ENCODE measurements at regions not wholly inside any gene's neighbourhood (a gene's known extent, or its start where the extent isn't known, plus 50 kb on each side); places are given as distances from the start of the nearest gene placed in this dataset.

DNA sequence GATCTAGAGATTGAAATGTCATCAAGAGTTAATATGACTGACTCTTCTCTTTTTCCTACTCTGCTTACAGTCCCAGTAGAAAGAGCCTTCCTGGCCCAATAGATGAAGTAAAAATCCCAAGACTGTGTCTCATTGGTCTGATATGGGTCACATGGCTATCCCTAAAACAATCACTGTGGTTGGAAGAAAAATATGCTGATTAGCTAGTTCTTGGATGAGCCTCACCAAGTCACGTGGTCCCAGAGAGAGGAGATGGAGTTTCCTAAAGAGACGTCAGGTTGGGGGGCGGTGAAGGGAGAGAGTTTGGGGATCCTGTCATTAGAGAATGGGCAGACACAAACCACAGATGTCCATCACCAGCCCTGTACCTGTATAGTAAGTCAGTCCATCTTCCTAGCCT, 466.3 kb downstream of the HAPSTR1 start:
- in situ Hi-C loops (cut with HindIII; ENCODE audit: low pct_unique_long_range_greater_than_20kb, low sequenced_read_pairs): no loop called here

DNA sequence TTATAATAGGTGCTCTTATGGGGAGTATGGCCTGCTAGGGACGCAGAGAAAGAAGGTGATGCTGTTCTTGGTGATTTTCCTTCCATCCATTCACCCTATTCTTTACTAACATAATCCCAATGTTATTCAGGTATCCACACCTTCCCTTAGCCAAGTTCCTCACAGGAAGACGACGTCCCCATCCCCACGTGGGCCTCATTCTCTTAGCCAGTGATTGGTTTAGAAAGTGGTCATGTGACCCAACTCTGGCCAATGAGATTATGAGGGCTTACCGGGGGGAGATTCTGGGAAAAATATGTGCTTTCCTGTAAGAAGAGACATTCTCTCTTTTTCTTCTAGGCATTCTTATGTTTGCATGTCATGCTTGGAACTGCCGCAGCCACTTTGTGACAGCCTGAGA, 474.7 kb downstream of the HAPSTR1 start:
- ATAC-seq (no peak), DNase-seq (ENCODE audit: low read depth, low spot score) (no peak)
- no peaks in the 10 kb centered on the region for H3K36me3 ChIP-seq (ENCODE audit: control insufficient read depth, insufficient read depth, low read length)
- POLR2A ChIA-PET: interaction anchor here (0.6 kb wide), 1 partner anchor 542 kb away, joined by 3 read pairs; no protein-coding TSS in a partner anchor
- no peak for TF ChIP-seq SIN3A (IDR thresholded peaks at IDR 0.05; ENCODE audit: borderline replicate concordance, insufficient read depth, low read depth, low read length)
- TF ChIP-seq, protein P1, sequence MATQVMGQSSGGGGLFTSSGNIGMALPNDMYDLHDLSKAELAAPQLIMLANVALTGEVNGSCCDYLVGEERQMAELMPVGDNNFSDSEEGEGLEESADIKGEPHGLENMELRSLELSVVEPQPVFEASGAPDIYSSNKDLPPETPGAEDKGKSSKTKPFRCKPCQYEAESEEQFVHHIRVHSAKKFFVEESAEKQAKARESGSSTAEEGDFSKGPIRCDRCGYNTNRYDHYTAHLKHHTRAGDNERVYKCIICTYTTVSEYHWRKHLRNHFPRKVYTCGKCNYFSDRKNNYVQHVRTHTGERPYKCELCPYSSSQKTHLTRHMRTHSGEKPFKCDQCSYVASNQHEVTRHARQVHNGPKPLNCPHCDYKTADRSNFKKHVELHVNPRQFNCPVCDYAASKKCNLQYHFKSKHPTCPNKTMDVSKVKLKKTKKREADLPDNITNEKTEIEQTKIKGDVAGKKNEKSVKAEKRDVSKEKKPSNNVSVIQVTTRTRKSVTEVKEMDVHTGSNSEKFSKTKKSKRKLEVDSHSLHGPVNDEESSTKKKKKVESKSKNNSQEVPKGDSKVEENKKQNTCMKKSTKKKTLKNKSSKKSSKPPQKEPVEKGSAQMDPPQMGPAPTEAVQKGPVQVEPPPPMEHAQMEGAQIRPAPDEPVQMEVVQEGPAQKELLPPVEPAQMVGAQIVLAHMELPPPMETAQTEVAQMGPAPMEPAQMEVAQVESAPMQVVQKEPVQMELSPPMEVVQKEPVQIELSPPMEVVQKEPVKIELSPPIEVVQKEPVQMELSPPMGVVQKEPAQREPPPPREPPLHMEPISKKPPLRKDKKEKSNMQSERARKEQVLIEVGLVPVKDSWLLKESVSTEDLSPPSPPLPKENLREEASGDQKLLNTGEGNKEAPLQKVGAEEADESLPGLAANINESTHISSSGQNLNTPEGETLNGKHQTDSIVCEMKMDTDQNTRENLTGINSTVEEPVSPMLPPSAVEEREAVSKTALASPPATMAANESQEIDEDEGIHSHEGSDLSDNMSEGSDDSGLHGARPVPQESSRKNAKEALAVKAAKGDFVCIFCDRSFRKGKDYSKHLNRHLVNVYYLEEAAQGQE (IDR thresholded peaks at IDR 0.05; ENCODE audit: insufficient read depth in 1 of 2, low read depth in 2 of 2, low read length in 1 of 2): no peak
- TF ChIP-seq, protein P2, sequence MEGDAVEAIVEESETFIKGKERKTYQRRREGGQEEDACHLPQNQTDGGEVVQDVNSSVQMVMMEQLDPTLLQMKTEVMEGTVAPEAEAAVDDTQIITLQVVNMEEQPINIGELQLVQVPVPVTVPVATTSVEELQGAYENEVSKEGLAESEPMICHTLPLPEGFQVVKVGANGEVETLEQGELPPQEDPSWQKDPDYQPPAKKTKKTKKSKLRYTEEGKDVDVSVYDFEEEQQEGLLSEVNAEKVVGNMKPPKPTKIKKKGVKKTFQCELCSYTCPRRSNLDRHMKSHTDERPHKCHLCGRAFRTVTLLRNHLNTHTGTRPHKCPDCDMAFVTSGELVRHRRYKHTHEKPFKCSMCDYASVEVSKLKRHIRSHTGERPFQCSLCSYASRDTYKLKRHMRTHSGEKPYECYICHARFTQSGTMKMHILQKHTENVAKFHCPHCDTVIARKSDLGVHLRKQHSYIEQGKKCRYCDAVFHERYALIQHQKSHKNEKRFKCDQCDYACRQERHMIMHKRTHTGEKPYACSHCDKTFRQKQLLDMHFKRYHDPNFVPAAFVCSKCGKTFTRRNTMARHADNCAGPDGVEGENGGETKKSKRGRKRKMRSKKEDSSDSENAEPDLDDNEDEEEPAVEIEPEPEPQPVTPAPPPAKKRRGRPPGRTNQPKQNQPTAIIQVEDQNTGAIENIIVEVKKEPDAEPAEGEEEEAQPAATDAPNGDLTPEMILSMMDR (IDR thresholded peaks at IDR 0.05): no peak
- no peak for TF ChIP-seq TCF7L2 (IDR thresholded peaks at IDR 0.05; ENCODE audit: low read depth, low read length)
- no peak for TF ChIP-seq POLR2AphosphoS5 (IDR thresholded peaks at IDR 0.05; ENCODE audit: low read depth, low read length)
- no peaks in the 10 kb centered on the region for H3K4me1 ChIP-seq (ENCODE audit: control insufficient read depth, insufficient read depth, low read length)
- intact Hi-C loops (cut with micrococcal nuclease; ENCODE audit: unreplicated experiment) (no loop called here), in situ Hi-C loops (cut with HindIII; ENCODE audit: low pct_unique_long_range_greater_than_20kb, low sequenced_read_pairs) (no loop called here)
- peaks cover 4% of the 10 kb centered on the region for H3K27me3 ChIP-seq (ENCODE audit: control insufficient read depth, insufficient read depth, low read length)
- no peak overlapping the region for H3K4me3 ChIP-seq (ENCODE audit: low read depth in 2 of 2, low read length in 2 of 2)
- BruUV-seq (replicated peaks): no TSS peak
- H3K9me3 ChIP-seq (ENCODE audit: control insufficient read depth, insufficient read depth, low read depth, low read length): no peaks in the 10 kb centered on the region
- CTCF ChIA-PET: no interaction called here
- H3K27ac ChIP-seq (ENCODE audit: low read length): no peak overlapping the region

More for the DNA sequence above, 466.3 kb downstream of the HAPSTR1 start:
- Histone ChIP-seq H3K27me3 (ENCODE audit: control insufficient read depth, insufficient read depth, low read length) (peaks cover 4% of the 10 kb centered on the region), H3K4me3 (ENCODE audit: low read depth in 2 of 2, low read length in 2 of 2) (no peak overlapping the region), H3K9me3 (ENCODE audit: control insufficient read depth, insufficient read depth, low read depth, low read length) (no peaks in the 10 kb centered on the region), H3K36me3 (ENCODE audit: control insufficient read depth, insufficient read depth, low read length) (no peaks in the 10 kb centered on the region), H3K27ac (ENCODE audit: low read length) (no peak overlapping the region), H3K4me1 (ENCODE audit: control insufficient read depth, insufficient read depth, low read length) (no peaks in the 10 kb centered on the region)
- intact Hi-C loops (cut with micrococcal nuclease; ENCODE audit: unreplicated experiment): no loop called here
- DNase-seq (ENCODE audit: low read depth, low spot score): no peak
- no TSS peak for BruUV-seq (replicated peaks)
- POLR2A ChIA-PET: no interaction called here
- no peak for ATAC-seq
- TF ChIP-seq POLR2AphosphoS5 (IDR thresholded peaks at IDR 0.05; ENCODE audit: low read depth, low read length): no peak
- TF ChIP-seq, protein P2 (IDR thresholded peaks at IDR 0.05): no peak
- no peak for TF ChIP-seq SIN3A (IDR thresholded peaks at IDR 0.05; ENCODE audit: borderline replicate concordance, insufficient read depth, low read depth, low read length)
- no peak for TF ChIP-seq TCF7L2 (IDR thresholded peaks at IDR 0.05; ENCODE audit: low read depth, low read length)
- TF ChIP-seq, protein P1 (IDR thresholded peaks at IDR 0.05; ENCODE audit: insufficient read depth in 1 of 2, low read depth in 2 of 2, low read length in 1 of 2): no peak
- CTCF ChIA-PET: no interaction called here
